Vagina (tissue), 2 donors: ENCODE measurements at regions not wholly inside any gene's neighbourhood (a gene's known extent, or its start where the extent isn't known, plus 50 kb on each side); places are given as distances from the start of the nearest gene placed in this dataset.

Source experiments
- CTCF ChIP-seq, 3 experiments: fragments of 450-650 bp in 2 of 3; fragments of 200-600 bp in 1 of 3; sonication (generic) in 1 of 3; IDR thresholded peaks; one replicate each; pipeline ENCODE4 v1.5.1; 2017 to 2019; ENCODE audit warnings: antibody characterized with exemption in 3 of 3, mild to moderate bottlenecking in 2 of 3, moderate library complexity in 2 of 3
- POLR2A ChIP-seq, 2 donors: fragments of 450-650 bp; IDR thresholded peaks; one replicate each; pipeline ENCODE4 v1.6.1; 2017; ENCODE audit warnings: antibody characterized with exemption in 2 of 2, mild to moderate bottlenecking in 2 of 2, moderate library complexity in 2 of 2
- POLR2AphosphoS5 ChIP-seq, 2 donors: sonication (generic); formaldehyde crosslinking; IDR thresholded peaks; one replicate each; pipeline ENCODE4 v1.9.0; 2017; ENCODE audit warnings: antibody characterized with exemption in 2 of 2, mild to moderate bottlenecking in 2 of 2, low read depth in 1 of 2; ENCODE audit not compliant: insufficient read depth in 1 of 2

DNA sequence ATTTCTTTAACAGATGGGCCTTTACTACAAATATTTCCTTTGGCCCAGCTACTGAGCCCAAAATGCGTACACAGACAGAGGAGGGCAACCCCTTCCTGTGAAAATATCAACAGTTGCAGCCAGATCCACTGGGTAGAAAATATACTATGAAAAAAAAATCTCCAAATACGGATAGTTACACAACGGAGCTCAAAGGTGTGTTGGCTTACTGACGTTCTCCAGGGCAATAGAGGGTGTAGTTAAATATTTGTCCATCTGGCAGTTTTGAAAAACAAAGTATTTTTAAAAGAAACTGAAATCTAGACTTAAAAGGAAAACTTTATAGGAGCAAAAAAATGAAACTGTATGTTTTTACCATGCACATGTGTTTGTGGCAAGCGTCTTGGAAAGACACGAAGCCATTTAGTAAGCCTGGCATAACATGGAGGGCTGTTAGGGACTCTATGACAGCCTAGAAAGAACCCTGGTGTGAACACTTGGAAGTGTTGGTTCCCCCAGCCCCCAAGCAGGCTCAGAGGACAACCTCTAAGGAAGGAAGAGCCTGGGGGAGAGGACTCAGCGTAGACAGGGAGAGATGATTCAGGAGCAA lies 157.8 kb upstream of the TRPM3 start:
- TF ChIP-seq POLR2A (IDR thresholded peaks at IDR 0.05) (no peak), CTCF (IDR thresholded peaks at IDR 0.05) (no peak), POLR2AphosphoS5 (IDR thresholded peaks at IDR 0.05; ENCODE audit: insufficient read depth in 1 of 2, low read depth in 1 of 2) (no peak)
